ENCODE measurements at regions not wholly inside any gene's neighbourhood (a gene's known extent, or its start where the extent isn't known, plus 50 kb on each side); places are given as distances from the start of the nearest gene placed in this dataset.
"Not testable (repeated sequence)": the region's sequence is repeated elsewhere in the genome, so short reads cannot be mapped to it uniquely, and the experiment has no call there.

DNA sequence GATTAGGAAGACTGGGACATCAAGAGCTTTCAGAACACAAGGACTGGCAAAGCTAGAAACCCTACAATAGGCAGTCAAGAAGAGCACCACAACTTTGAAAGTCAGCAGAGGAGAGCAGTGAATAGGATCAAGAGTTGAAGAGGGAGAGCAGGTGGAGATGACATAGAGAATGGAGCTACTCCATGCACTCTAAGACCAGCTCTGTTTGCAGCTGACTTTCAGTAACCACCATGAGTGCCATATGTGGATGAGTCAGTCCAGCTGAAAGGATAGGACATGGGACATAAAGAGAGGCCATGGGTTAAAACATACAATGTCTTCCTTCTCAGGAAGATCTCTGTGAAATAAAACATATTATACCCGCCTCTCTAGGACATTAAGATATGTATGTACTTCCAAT, 289.1 kb upstream of the KLF4 start:
- Histone ChIP-seq H3K4me2 (ENCODE audit: control insufficient read depth, extremely low read depth, insufficient read depth, low read depth, low read length) (no peak overlapping the region), H3K27me3 (ENCODE audit: control insufficient read depth, extremely low read depth, insufficient read depth, low read length) (no peaks in the 10 kb centered on the region), H3K4me3 (ENCODE audit: control insufficient read depth in 2 of 3, extremely low read depth in 1 of 3, insufficient read depth in 2 of 3, low read depth in 1 of 3, low read length in 3 of 3) (no peak overlapping the region), H3K27ac (ENCODE audit: control insufficient read depth, insufficient read depth, low read length) (no peak overlapping the region), H3K79me2 (ENCODE audit: control insufficient read depth, insufficient read depth, low read length) (no peaks in the 10 kb centered on the region), H3K9ac (ENCODE audit: control insufficient read depth, extremely low read depth, insufficient read depth, low read length) (no peak overlapping the region), H2AFZ (ENCODE audit: control insufficient read depth, low read length) (no peak overlapping the region), H3K36me3 (ENCODE audit: control insufficient read depth in 2 of 2, extremely low read depth in 1 of 2, insufficient read depth in 2 of 2, low read length in 2 of 2) (no peaks in the 10 kb centered on the region), H4K20me1 (ENCODE audit: control insufficient read depth, extremely low read depth, insufficient read depth, low read length) (no peaks in the 10 kb centered on the region), H3K9me3 (ENCODE audit: control insufficient read depth, low read depth, low read length) (no peaks in the 10 kb centered on the region), H3K9me1 (ENCODE audit: control insufficient read depth, extremely low read depth, insufficient read depth, low read length) (no peaks in the 10 kb centered on the region), H3K4me1 (ENCODE audit: control insufficient read depth, extremely low read depth, insufficient read depth, low read length) (no peaks in the 10 kb centered on the region)
- DNase-seq (ENCODE audit: low read depth, low spot score) = no peak
- no peak for FAIRE-seq
- dilution Hi-C loops (cut with MboI; ENCODE audit: extremely low pct_ligation_motif_present, low sequenced_read_pairs) = no loop called here
- TF ChIP-seq, protein P1, sequence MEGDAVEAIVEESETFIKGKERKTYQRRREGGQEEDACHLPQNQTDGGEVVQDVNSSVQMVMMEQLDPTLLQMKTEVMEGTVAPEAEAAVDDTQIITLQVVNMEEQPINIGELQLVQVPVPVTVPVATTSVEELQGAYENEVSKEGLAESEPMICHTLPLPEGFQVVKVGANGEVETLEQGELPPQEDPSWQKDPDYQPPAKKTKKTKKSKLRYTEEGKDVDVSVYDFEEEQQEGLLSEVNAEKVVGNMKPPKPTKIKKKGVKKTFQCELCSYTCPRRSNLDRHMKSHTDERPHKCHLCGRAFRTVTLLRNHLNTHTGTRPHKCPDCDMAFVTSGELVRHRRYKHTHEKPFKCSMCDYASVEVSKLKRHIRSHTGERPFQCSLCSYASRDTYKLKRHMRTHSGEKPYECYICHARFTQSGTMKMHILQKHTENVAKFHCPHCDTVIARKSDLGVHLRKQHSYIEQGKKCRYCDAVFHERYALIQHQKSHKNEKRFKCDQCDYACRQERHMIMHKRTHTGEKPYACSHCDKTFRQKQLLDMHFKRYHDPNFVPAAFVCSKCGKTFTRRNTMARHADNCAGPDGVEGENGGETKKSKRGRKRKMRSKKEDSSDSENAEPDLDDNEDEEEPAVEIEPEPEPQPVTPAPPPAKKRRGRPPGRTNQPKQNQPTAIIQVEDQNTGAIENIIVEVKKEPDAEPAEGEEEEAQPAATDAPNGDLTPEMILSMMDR (optimal IDR thresholded peaks at IDR 0.05 in 1 of 3, IDR thresholded peaks at IDR 0.05 in 1 of 3, conservative IDR thresholded peaks at IDR 0.05 in 1 of 3; ENCODE audit: extremely low read depth in 1 of 3, insufficient read depth in 2 of 3, low read length in 3 of 3) = no peak
- TF ChIP-seq EZH2 (IDR thresholded peaks at IDR 0.05; ENCODE audit: low read length) = no peak

DNA sequence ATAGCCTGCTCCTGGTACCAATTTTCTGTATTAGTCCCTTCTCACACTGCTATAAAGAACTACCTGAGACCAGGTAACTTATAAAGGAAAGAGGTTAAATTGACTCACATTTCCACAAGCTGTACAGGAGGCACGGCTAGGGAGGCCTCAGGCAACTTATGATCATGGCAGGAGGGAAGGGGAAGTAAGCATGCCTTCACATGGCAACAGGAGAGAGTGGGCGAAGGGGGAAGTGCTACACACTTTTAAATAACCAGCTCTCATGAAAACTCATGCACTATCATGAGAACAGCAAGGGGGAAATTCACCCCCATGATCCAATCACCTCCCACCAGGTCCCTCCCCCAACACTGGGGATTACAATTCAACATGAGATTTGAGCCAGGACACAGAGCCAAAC, 284.5 kb upstream of the KLF4 start:
- H3K9ac ChIP-seq (ENCODE audit: control insufficient read depth, extremely low read depth, insufficient read depth, low read length); dilution Hi-C loops (cut with MboI; ENCODE audit: extremely low pct_ligation_motif_present, low sequenced_read_pairs); H3K4me1 ChIP-seq (ENCODE audit: control insufficient read depth, extremely low read depth, insufficient read depth, low read length); FAIRE-seq; H3K4me3 ChIP-seq (ENCODE audit: control insufficient read depth in 2 of 3, extremely low read depth in 1 of 3, insufficient read depth in 2 of 3, low read depth in 1 of 3, low read length in 3 of 3); H3K9me3 ChIP-seq (ENCODE audit: control insufficient read depth, low read depth, low read length); H3K4me2 ChIP-seq (ENCODE audit: control insufficient read depth, extremely low read depth, insufficient read depth, low read depth, low read length); H3K27me3 ChIP-seq (ENCODE audit: control insufficient read depth, extremely low read depth, insufficient read depth, low read length); H2AFZ ChIP-seq (ENCODE audit: control insufficient read depth, low read length); H3K27ac ChIP-seq (ENCODE audit: control insufficient read depth, insufficient read depth, low read length); H3K79me2 ChIP-seq (ENCODE audit: control insufficient read depth, insufficient read depth, low read length); H3K9me1 ChIP-seq (ENCODE audit: control insufficient read depth, extremely low read depth, insufficient read depth, low read length); H4K20me1 ChIP-seq (ENCODE audit: control insufficient read depth, extremely low read depth, insufficient read depth, low read length); DNase-seq (ENCODE audit: low read depth, low spot score); H3K36me3 ChIP-seq (ENCODE audit: control insufficient read depth in 2 of 2, extremely low read depth in 1 of 2, insufficient read depth in 2 of 2, low read length in 2 of 2): not testable (repeated sequence)

DNA sequence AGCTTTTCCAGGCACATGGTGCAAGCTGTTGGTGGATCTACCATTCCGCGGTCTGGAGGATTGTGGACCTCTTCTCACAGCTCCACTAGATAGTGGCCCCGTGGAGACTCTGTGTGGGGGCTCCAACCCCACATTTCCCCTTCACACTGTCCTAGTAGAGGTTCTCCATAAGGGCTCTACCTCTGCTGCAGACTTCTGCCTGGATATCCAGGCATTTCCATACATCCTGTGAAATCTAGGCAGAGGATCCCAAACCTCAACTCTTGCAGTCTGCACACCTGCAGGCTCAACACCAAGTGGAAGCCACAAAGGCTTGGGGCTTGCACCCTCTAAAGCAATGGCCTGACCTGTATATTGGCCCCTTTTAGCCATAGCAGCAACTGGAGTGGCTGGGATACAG, 283.4 kb upstream of the KLF4 start:
- H3K9ac ChIP-seq (ENCODE audit: control insufficient read depth, extremely low read depth, insufficient read depth, low read length) = no peak overlapping the region
- no peak for TF ChIP-seq EZH2 (IDR thresholded peaks at IDR 0.05; ENCODE audit: low read length)
- TF ChIP-seq, protein P1 (optimal IDR thresholded peaks at IDR 0.05 in 1 of 3, IDR thresholded peaks at IDR 0.05 in 1 of 3, conservative IDR thresholded peaks at IDR 0.05 in 1 of 3; ENCODE audit: extremely low read depth in 1 of 3, insufficient read depth in 2 of 3, low read length in 3 of 3) = no peak
- H3K4me2 ChIP-seq (ENCODE audit: control insufficient read depth, extremely low read depth, insufficient read depth, low read depth, low read length) = no peak overlapping the region
- no peaks in the 10 kb centered on the region for H3K4me1 ChIP-seq (ENCODE audit: control insufficient read depth, extremely low read depth, insufficient read depth, low read length)
- no peak overlapping the region for H3K4me3 ChIP-seq (ENCODE audit: control insufficient read depth in 2 of 3, extremely low read depth in 1 of 3, insufficient read depth in 2 of 3, low read depth in 1 of 3, low read length in 3 of 3)
- H3K9me3 ChIP-seq (ENCODE audit: control insufficient read depth, low read depth, low read length) = no peaks in the 10 kb centered on the region
- H4K20me1 ChIP-seq (ENCODE audit: control insufficient read depth, extremely low read depth, insufficient read depth, low read length) = no peaks in the 10 kb centered on the region
- DNase-seq (ENCODE audit: low read depth, low spot score) (no peak), FAIRE-seq (no peak)
- no peak overlapping the region for H2AFZ ChIP-seq (ENCODE audit: control insufficient read depth, low read length)
- no peaks in the 10 kb centered on the region for H3K27me3 ChIP-seq (ENCODE audit: control insufficient read depth, extremely low read depth, insufficient read depth, low read length)
- H3K79me2 ChIP-seq (ENCODE audit: control insufficient read depth, insufficient read depth, low read length) = no peaks in the 10 kb centered on the region
- dilution Hi-C loops (cut with MboI; ENCODE audit: extremely low pct_ligation_motif_present, low sequenced_read_pairs) = no loop called here
- no peaks in the 10 kb centered on the region for H3K36me3 ChIP-seq (ENCODE audit: control insufficient read depth in 2 of 2, extremely low read depth in 1 of 2, insufficient read depth in 2 of 2, low read length in 2 of 2)
- no peaks in the 10 kb centered on the region for H3K9me1 ChIP-seq (ENCODE audit: control insufficient read depth, extremely low read depth, insufficient read depth, low read length)
- no peak overlapping the region for H3K27ac ChIP-seq (ENCODE audit: control insufficient read depth, insufficient read depth, low read length)

All from keratinocyte (primary cell).